Ascending aorta (tissue), 2 donors: ENCODE measurements at regions not wholly inside any gene's neighbourhood (a gene's known extent, or its start where the extent isn't known, plus 50 kb on each side); places are given as distances from the start of the nearest gene placed in this dataset.

Experiments used
- DNase-seq, 2 donors: peaks; one replicate each; pipeline ENCODE4 v3.0.0-alpha.2; 2019; ENCODE audit warnings: low spot score in 2 of 2
- H3K27ac ChIP-seq, 2 donors: fragments of 200-600 bp; sonication (generic); one replicate each; pipeline ENCODE4 v1.5.1; 2016 to 2017; ENCODE audit warnings: mild to moderate bottlenecking in 1 of 2
- H3K27me3 ChIP-seq: fragments of 200-600 bp; sonication (generic); one replicate; pipeline ENCODE4 v1.5.1; 2017
- H3K36me3 ChIP-seq, 2 donors: fragments of 200-600 bp; sonication (generic); one replicate each; pipeline ENCODE4 v1.5.1; 2016
- H3K4me1 ChIP-seq, 2 donors: fragments of 200-600 bp; sonication (generic); one replicate each; pipeline ENCODE4 v1.5.1; 2016 to 2017; ENCODE audit warnings: mild to moderate bottlenecking in 1 of 2
- H3K4me3 ChIP-seq, 2 donors: fragments of 200-600 bp; sonication (generic); one replicate each; pipeline ENCODE4 v1.5.1; 2016 to 2017; ENCODE audit warnings: mild to moderate bottlenecking in 1 of 2
- H3K9me3 ChIP-seq, 2 donors: fragments of 200-600 bp; sonication (generic); one replicate each; pipeline ENCODE4 v1.5.1; 2016
- CTCF ChIP-seq, 3 experiments: fragments of 200-600 bp in 2 of 3; fragments of 450-650 bp in 1 of 3; sonication (generic) in 2 of 3; IDR thresholded peaks; one replicate each; pipeline ENCODE4 v1.5.1; 2016 to 2019; ENCODE audit warnings: antibody characterized with exemption in 3 of 3, mild to moderate bottlenecking in 1 of 3, moderate library complexity in 1 of 3
- intact Hi-C: fragments of 100-400 bp; cut with DNase I; formaldehyde crosslinking; loops from one replicate; pipeline ENCODE4 v1.15.1; 2023

- DNase-seq = no peak
- Histone ChIP-seq H3K4me1 (no peaks in the 10 kb centered on the region), H3K27me3 (no peaks in the 10 kb centered on the region), H3K9me3 (no peaks in the 10 kb centered on the region), H3K4me3 (no peak overlapping the region), H3K36me3 (no peaks in the 10 kb centered on the region), H3K27ac (no peak overlapping the region)
- intact Hi-C loops = no loop called here
- TF ChIP-seq CTCF (IDR thresholded peaks at IDR 0.05) = no peak
Observed at GRCh38 chr16:7044331-7044730, 288.3 kb upstream of the RBFOX1 start.

- H3K27me3 ChIP-seq = no peaks in the 10 kb centered on the region
Observed at GRCh38 chr16:7038475-7038874, 294.2 kb upstream of the RBFOX1 start.

GRCh38 chr16:7037495-7037894, 295.1 kb upstream of the RBFOX1 start:
- intact Hi-C loops = loop anchor here (10.0 kb wide), 1 partner anchor 57 kb away; no protein-coding TSS in a partner anchor
- DNase-seq = no peak
- no peak for TF ChIP-seq CTCF (IDR thresholded peaks at IDR 0.05)

More at GRCh38 chr16:7038475-7038874, 294.2 kb upstream of the RBFOX1 start:
- H3K27ac ChIP-seq = no peak overlapping the region
- no peak for DNase-seq
- no peaks in the 10 kb centered on the region for H3K36me3 ChIP-seq
- intact Hi-C loops = loop anchor here (10.0 kb wide), 1 partner anchor 56 kb away; no protein-coding TSS in a partner anchor
- TF ChIP-seq CTCF (IDR thresholded peaks at IDR 0.05) = no peak
- no peaks in the 10 kb centered on the region for H3K4me1 ChIP-seq
- H3K4me3 ChIP-seq = no peak overlapping the region
- no peaks in the 10 kb centered on the region for H3K9me3 ChIP-seq

GRCh38 chr16:7031031-7031430, 301.6 kb upstream of the RBFOX1 start:
- no peak for TF ChIP-seq CTCF (IDR thresholded peaks at IDR 0.05)
- Histone ChIP-seq H3K36me3 (no peaks in the 10 kb centered on the region), H3K4me1 (no peaks in the 10 kb centered on the region), H3K4me3 (no peak overlapping the region), H3K27ac (no peak overlapping the region), H3K27me3 (no peaks in the 10 kb centered on the region), H3K9me3 (peaks cover 0 to 3% of the 10 kb centered on the region in 2 donors)
- intact Hi-C loops = loop anchor here (10.0 kb wide), 1 partner anchor 64 kb away; no protein-coding TSS in a partner anchor
- DNase-seq = no peak

More at GRCh38 chr16:7037495-7037894, 295.1 kb upstream of the RBFOX1 start:
- Histone ChIP-seq H3K4me3 (no peak overlapping the region), H3K36me3 (no peaks in the 10 kb centered on the region), H3K27me3 (no peaks in the 10 kb centered on the region), H3K9me3 (no peaks in the 10 kb centered on the region), H3K4me1 (no peaks in the 10 kb centered on the region), H3K27ac (no peak overlapping the region)

GRCh38 chr16:7027401-7027800, 305.2 kb upstream of the RBFOX1 start:
- intact Hi-C loops = no loop called here
- H3K27me3 ChIP-seq = no peaks in the 10 kb centered on the region
- no peak overlapping the region for H3K27ac ChIP-seq
- H3K9me3 ChIP-seq = peaks cover 0 to 3% of the 10 kb centered on the region in 2 donors
- DNase-seq = no peak
- no peaks in the 10 kb centered on the region for H3K4me1 ChIP-seq
- no peaks in the 10 kb centered on the region for H3K36me3 ChIP-seq
- no peak for TF ChIP-seq CTCF (IDR thresholded peaks at IDR 0.05)
- no peak overlapping the region for H3K4me3 ChIP-seq

GRCh38 chr16:7026639-7027038, 306.0 kb upstream of the RBFOX1 start:
- Histone ChIP-seq H3K4me1 (no peaks in the 10 kb centered on the region), H3K27ac (no peak overlapping the region), H3K9me3 (peaks cover 0 to 3% of the 10 kb centered on the region in 2 donors), H3K27me3 (no peaks in the 10 kb centered on the region), H3K36me3 (no peaks in the 10 kb centered on the region), H3K4me3 (no peak overlapping the region)
- TF ChIP-seq CTCF (IDR thresholded peaks at IDR 0.05) = no peak
- DNase-seq = no peak
- intact Hi-C loops = no loop called here
